Mesendoderm (in vitro differentiated cells): ENCODE measurements at regions not wholly inside any gene's neighbourhood (a gene's known extent, or its start where the extent isn't known, plus 50 kb on each side); places are given as distances from the start of the nearest gene placed in this dataset.

ENCODE experiments used
- DNase-seq: peaks from one replicate; pipeline ENCODE4 v3.0.0; 2013
- H2AK5ac ChIP-seq: 2 replicates; pipeline ENCODE4 v1.6.1; 2013; ENCODE audit warnings: low read length, inconsistent platforms
- H2BK120ac ChIP-seq: 2 replicates; pipeline ENCODE4 v1.6.1; 2013; ENCODE audit warnings: low read depth, mild to moderate bottlenecking, low read length, moderate library complexity, mixed read lengths
- H2BK15ac ChIP-seq: replicated peaks from 2 replicates; pipeline ENCODE4 v1.6.1; 2013; ENCODE audit warnings: low read depth, mild to moderate bottlenecking, moderate library complexity
- H2BK5ac ChIP-seq: 2 replicates; pipeline ENCODE4 v1.6.1; 2013; ENCODE audit warnings: low read length, inconsistent platforms
- H3K18ac ChIP-seq: 2 replicates; pipeline ENCODE4 v1.6.1; 2013; ENCODE audit warnings: mild to moderate bottlenecking, low read length, mixed read lengths
- H3K23ac ChIP-seq: one replicate; pipeline ENCODE4 v1.6.1; 2013; ENCODE audit warnings: low read length
- H3K27ac ChIP-seq: 2 replicates; pipeline ENCODE4 v1.5.1; 2013; ENCODE audit warnings: low read depth, mild to moderate bottlenecking, inconsistent platforms, low read length, moderate library complexity
- H3K27me3 ChIP-seq: 2 replicates; pipeline ENCODE4 v1.6.1; 2013; ENCODE audit warnings: low read length, control low read depth, mild to moderate bottlenecking, inconsistent platforms; ENCODE audit not compliant: insufficient read depth, poor library complexity
- H3K36me3 ChIP-seq: 2 replicates; pipeline ENCODE4 v1.6.1; 2013; ENCODE audit warnings: low read length, inconsistent platforms; ENCODE audit not compliant: control insufficient read depth, insufficient read depth
- H3K4ac ChIP-seq: one replicate; pipeline ENCODE4 v1.6.1; 2013; ENCODE audit warnings: low read depth, mild to moderate bottlenecking, low read length, moderate library complexity
- H3K4me1 ChIP-seq: 2 replicates; pipeline ENCODE4 v1.6.1; 2013; ENCODE audit warnings: low read depth, low read length, inconsistent platforms; ENCODE audit not compliant: control insufficient read depth
- H3K4me2 ChIP-seq: 2 replicates; pipeline ENCODE4 v1.6.1; 2013; ENCODE audit warnings: low read length
- H3K4me3 ChIP-seq: 2 replicates; pipeline ENCODE4 v1.5.1; 2013; ENCODE audit warnings: mild to moderate bottlenecking, low read length
- H3K56ac ChIP-seq: one replicate; pipeline ENCODE4 v1.6.1; 2013; ENCODE audit warnings: low read length
- H3K79me1 ChIP-seq: 2 replicates; pipeline ENCODE4 v1.6.1; 2013; ENCODE audit warnings: low read length, inconsistent platforms
- H3K79me2 ChIP-seq: 2 replicates; pipeline ENCODE4 v1.6.1; 2013; ENCODE audit warnings: mild to moderate bottlenecking, low read length; ENCODE audit not compliant: control insufficient read depth, insufficient read depth
- H3K9ac ChIP-seq: 2 replicates; pipeline ENCODE4 v1.6.1; 2013; ENCODE audit warnings: low read length, inconsistent platforms
- H4K5ac ChIP-seq: one replicate; pipeline ENCODE4 v1.6.1; 2013; ENCODE audit warnings: low read length
- H4K8ac ChIP-seq: one replicate; pipeline ENCODE4 v1.6.1; 2013; ENCODE audit warnings: low read depth, mild to moderate bottlenecking, control low read depth, low read length, moderate library complexity
- WGBS: extraction: QIAGEN DNeasy Blood & Tissue Kit; methylation state at CpG from one replicate; pipeline ENCODE4 v1.1.7; 2013; ENCODE audit warnings: low lambda C conversion rate, missing lambda C conversion rate; ENCODE audit not compliant: insufficient coverage; ENCODE audit errors: extremely low coverage; 5-methylcytosine and 5-hydroxymethylcytosine counted together

DNA sequence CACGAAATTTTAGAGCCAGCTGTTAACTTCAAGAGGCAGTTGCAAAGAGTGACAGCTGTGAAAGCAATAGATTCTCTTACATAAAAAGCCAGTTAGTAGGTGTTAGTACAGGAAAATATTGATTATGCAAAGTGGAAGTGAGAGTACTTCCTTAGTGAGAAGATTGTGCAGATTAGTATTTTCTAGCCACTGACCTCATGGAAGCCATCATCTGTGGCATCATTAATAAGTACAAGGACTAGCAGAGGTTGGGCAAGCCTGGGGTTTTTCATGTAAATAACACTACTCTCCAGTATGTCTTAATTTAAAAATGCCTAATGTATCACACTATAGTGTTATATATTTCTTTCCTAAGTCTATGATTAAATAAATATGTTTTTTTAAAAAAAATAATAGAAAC, 166.2 kb upstream of the DTNA start:
- peaks cover 6% of the 10 kb centered on the region for H3K79me1 ChIP-seq
- no peak overlapping the region for H2BK5ac ChIP-seq
- no peak overlapping the region for H3K4me3 ChIP-seq
- no peaks in the 10 kb centered on the region for H3K27me3 ChIP-seq
- no peak overlapping the region for H3K4me2 ChIP-seq
- H4K8ac ChIP-seq: no peak overlapping the region
- no peak overlapping the region for H3K27ac ChIP-seq
- H3K18ac ChIP-seq: no peak overlapping the region
- H3K4me1 ChIP-seq: peaks cover 4% of the 10 kb centered on the region
- no peak overlapping the region for H2BK120ac ChIP-seq
- no peak overlapping the region for H3K9ac ChIP-seq
- H3K23ac ChIP-seq: no peak overlapping the region
- no peak for DNase-seq
- peaks cover 5% of the 10 kb centered on the region for H3K79me2 ChIP-seq
- no peak overlapping the region for H4K5ac ChIP-seq
- no peaks in the 10 kb centered on the region for H3K36me3 ChIP-seq
- no peak overlapping the region for H3K56ac ChIP-seq
- no peak overlapping the region for H2BK15ac ChIP-seq
- no peak overlapping the region for H3K4ac ChIP-seq
- no peak overlapping the region for H2AK5ac ChIP-seq
- WGBS: no CpG with 5 or more reads among the region's 1 CpG

DNA sequence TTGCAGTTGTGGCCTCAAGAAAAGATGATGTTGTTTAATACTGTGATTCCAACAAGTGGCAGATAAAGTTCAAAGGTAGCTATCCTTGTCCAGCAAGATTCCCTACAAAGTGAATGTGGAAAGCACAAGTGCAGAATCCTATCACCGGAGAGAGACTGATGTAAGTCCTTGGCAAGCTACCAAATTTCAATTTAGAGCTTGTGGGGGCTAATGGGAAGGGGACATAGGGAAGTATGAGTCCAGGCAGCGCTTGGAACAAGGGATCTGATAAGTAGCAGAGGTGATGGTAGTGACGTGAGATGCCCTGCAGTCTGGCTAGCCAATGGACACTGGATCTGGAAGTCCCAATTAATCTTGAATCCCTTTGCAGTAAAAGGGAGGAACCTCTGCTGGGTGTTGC, 165.2 kb upstream of the DTNA start:
- Histone ChIP-seq H3K4me3 (no peak overlapping the region), H3K79me1 (peaks cover 7% of the 10 kb centered on the region), H3K4me1 (peaks cover 5% of the 10 kb centered on the region), H3K27me3 (no peaks in the 10 kb centered on the region), H3K4me2 (no peak overlapping the region), H3K56ac (peak overlapping the region; percentile 42), H3K23ac (no peak overlapping the region), H2AK5ac (no peak overlapping the region), H3K9ac (no peak overlapping the region), H4K8ac (no peak overlapping the region), H4K5ac (no peak overlapping the region), H3K27ac (no peak overlapping the region), H3K36me3 (no peaks in the 10 kb centered on the region), H2BK5ac (no peak overlapping the region), H2BK15ac (no peak overlapping the region), H3K18ac (no peak overlapping the region), H3K79me2 (peaks cover 5% of the 10 kb centered on the region), H3K4ac (no peak overlapping the region), H2BK120ac (no peak overlapping the region)
- DNase-seq: peak; percentile 7
- no CpG with 5 or more reads among the region's 3 CpGs for WGBS

DNA sequence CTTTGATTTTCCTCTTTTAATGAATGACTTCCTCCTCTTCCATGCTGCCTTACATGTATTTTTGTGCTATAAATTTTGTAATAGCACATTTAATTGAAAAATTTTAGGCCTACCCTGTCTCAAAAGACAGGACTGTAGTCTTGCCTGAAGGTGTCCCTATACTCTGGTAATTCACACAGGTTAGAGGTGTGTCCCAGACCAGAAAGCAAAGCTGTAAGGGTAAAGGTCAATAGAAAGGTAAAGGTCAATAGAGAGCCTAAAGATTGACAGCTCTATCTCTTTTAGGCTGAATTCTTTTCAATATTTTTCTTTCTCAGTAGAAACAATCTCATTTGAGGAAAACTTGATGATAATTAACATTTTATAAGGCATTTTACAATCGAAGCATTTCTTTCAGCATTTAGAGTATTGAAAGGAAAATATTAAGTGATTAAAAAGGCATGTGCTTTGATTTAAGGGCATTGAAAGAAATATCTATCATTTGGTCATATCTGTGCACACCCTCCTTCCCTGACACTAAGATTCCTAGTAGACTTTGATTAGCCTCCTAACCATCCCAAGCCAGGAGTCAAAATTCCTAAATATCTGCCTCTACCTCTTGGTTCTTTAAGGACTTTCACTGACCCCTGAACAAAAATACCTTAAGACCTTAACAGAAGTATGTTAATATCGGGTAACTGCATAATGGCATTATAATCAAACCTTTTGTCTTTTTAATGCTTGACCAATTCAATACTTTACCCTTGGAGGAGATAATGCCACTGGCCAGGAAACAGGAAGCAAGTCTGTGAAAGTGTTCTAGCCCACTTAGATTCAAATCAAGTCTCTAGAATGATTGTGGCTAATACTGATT, 161.8 kb upstream of the DTNA start:
- peaks cover 5% of the 10 kb centered on the region for H3K79me2 ChIP-seq
- no peak overlapping the region for H2AK5ac ChIP-seq
- no peak overlapping the region for H2BK120ac ChIP-seq
- no peak overlapping the region for H3K4me2 ChIP-seq
- H3K36me3 ChIP-seq: no peaks in the 10 kb centered on the region
- H2BK15ac ChIP-seq: no peak overlapping the region
- DNase-seq: peak; percentile 49
- no peak overlapping the region for H3K27ac ChIP-seq
- no peak overlapping the region for H2BK5ac ChIP-seq
- WGBS: no CpG with 5 or more reads among the region's 2 CpGs
- no peak overlapping the region for H3K9ac ChIP-seq
- H4K8ac ChIP-seq: no peak overlapping the region
- peaks cover 6% of the 10 kb centered on the region for H3K79me1 ChIP-seq
- H3K4ac ChIP-seq: no peak overlapping the region
- no peak overlapping the region for H3K56ac ChIP-seq
- no peak overlapping the region for H3K4me3 ChIP-seq
- H4K5ac ChIP-seq: no peak overlapping the region
- H3K4me1 ChIP-seq: peaks cover 5% of the 10 kb centered on the region
- no peak overlapping the region for H3K23ac ChIP-seq
- H3K18ac ChIP-seq: no peak overlapping the region
- H3K27me3 ChIP-seq: no peaks in the 10 kb centered on the region

DNA sequence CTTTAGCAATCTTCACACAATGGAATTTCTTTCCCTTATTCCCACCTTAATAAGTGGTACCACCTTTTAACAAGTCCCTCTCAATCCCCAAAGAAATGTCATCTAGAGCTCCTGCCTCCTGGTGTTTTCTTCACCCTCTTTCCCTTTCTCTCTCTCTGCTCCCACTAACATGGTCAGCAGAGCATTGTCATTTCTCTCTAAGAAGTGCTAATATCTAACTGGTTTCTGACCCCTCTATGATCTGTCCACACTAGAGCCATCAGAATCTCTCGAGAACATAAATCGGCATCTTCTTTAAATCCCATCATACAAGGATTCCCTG, 161.2 kb upstream of the DTNA start:
- H3K79me1 ChIP-seq: peaks cover 5% of the 10 kb centered on the region
- peaks cover 5% of the 10 kb centered on the region for H3K79me2 ChIP-seq
- H2BK15ac ChIP-seq: no peak overlapping the region
- no CpG with 5 or more reads among the region's 2 CpGs for WGBS
- H2AK5ac ChIP-seq: no peak overlapping the region
- no peak overlapping the region for H3K18ac ChIP-seq
- no peak overlapping the region for H3K23ac ChIP-seq
- no peak overlapping the region for H4K5ac ChIP-seq
- H3K56ac ChIP-seq: no peak overlapping the region
- no peak overlapping the region for H3K4me3 ChIP-seq
- H4K8ac ChIP-seq: peak overlapping the region; percentile 28
- no peak overlapping the region for H3K27ac ChIP-seq
- no peak overlapping the region for H2BK120ac ChIP-seq
- no peak overlapping the region for H2BK5ac ChIP-seq
- no peak overlapping the region for H3K9ac ChIP-seq
- H3K4me1 ChIP-seq: peaks cover 5% of the 10 kb centered on the region
- H3K27me3 ChIP-seq: no peaks in the 10 kb centered on the region
- no peak overlapping the region for H3K4ac ChIP-seq
- no peaks in the 10 kb centered on the region for H3K36me3 ChIP-seq
- H3K4me2 ChIP-seq: no peak overlapping the region
- DNase-seq: no peak

DNA sequence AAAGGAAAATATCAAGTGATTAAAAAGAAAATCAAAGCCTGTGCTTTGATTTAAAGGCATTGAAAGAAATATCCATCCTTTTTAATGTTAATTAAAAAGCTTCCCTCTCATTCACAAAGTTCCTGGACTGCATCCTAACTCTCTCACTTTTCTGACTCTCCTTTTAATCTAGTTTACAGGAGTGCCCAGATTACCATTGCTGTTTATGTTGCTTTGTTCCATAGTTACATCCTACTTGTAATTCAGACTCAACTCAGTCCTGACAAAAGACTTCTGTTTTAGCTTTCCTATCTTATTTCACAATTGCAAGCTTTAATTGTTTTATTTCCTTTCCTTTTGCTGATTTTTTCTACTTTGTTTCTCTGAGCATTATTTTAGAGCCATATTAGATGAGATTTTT, 160.7 kb upstream of the DTNA start:
- no peak overlapping the region for H3K4me2 ChIP-seq
- H3K27ac ChIP-seq: no peak overlapping the region
- no peak overlapping the region for H2BK120ac ChIP-seq
- H4K8ac ChIP-seq: no peak overlapping the region
- no peak overlapping the region for H3K4me3 ChIP-seq
- no peak overlapping the region for H3K23ac ChIP-seq
- DNase-seq: no peak
- H2AK5ac ChIP-seq: no peak overlapping the region
- no peak overlapping the region for H3K9ac ChIP-seq
- H3K27me3 ChIP-seq: no peaks in the 10 kb centered on the region
- H3K18ac ChIP-seq: no peak overlapping the region
- no peak overlapping the region for H3K4ac ChIP-seq
- no peak overlapping the region for H4K5ac ChIP-seq
- no peak overlapping the region for H2BK5ac ChIP-seq
- peaks cover 5% of the 10 kb centered on the region for H3K79me2 ChIP-seq
- no peak overlapping the region for H2BK15ac ChIP-seq
- H3K79me1 ChIP-seq: peaks cover 5% of the 10 kb centered on the region
- no peaks in the 10 kb centered on the region for H3K36me3 ChIP-seq
- H3K56ac ChIP-seq: no peak overlapping the region
- H3K4me1 ChIP-seq: peaks cover 5% of the 10 kb centered on the region

DNA sequence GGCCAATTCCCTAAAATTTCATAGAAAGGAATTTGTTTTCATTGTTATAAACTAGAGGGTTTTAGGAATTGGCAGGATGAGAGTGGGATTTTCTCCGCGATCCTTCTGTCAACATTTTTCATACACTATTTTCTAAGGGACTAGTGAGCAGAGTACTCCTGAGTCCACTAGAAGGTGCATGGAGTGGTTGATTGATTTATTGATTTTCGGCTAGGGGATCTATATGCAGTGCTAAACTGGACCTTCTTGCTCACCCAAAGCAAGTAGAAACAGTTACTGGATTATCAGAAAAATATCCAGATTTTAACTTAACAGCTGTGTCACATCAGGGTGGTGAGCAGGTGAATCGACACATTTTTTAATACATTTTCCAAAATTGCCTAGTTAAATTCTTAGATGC, 159.9 kb upstream of the DTNA start:
- Histone ChIP-seq H2BK15ac (no peak overlapping the region), H3K9ac (no peak overlapping the region), H3K4ac (no peak overlapping the region), H3K56ac (no peak overlapping the region), H3K4me3 (no peak overlapping the region), H3K4me2 (no peak overlapping the region), H3K79me1 (peaks cover 4% of the 10 kb centered on the region), H4K5ac (no peak overlapping the region), H2BK120ac (no peak overlapping the region), H3K79me2 (peaks cover 5% of the 10 kb centered on the region), H2AK5ac (no peak overlapping the region), H3K23ac (no peak overlapping the region), H3K27ac (no peak overlapping the region), H4K8ac (no peak overlapping the region), H3K27me3 (no peaks in the 10 kb centered on the region), H3K4me1 (peaks cover 5% of the 10 kb centered on the region), H3K36me3 (no peaks in the 10 kb centered on the region), H2BK5ac (no peak overlapping the region), H3K18ac (no peak overlapping the region)
- no peak for DNase-seq
- WGBS: no CpG with 5 or more reads among the region's 4 CpGs
